K562 (cell line): ENCODE measurements at regions not wholly inside any gene's neighbourhood (a gene's known extent, or its start where the extent isn't known, plus 50 kb on each side); places are given as distances from the start of the nearest gene placed in this dataset.

Experiments used
- ATAC-seq: fragments of 200-7000 bp; cut with Tn5 transposase; 3 replicates; pipeline ENCODE4 v1.9.1; 2020; ENCODE audit warnings: moderate library complexity
- BruUV-seq: library from RNA; stranded (reverse); fragments of 400-500 nt; replicated peaks from 2 replicates; lab custom pipeline; 2021; lab: Mats Ljungman, UMichigan
- CTCF ChIA-PET: fragments of 300-600 bp; formaldehyde crosslinking; extraction: SDS; loops from one replicate; lab custom pipeline; 2021; ENCODE audit warnings: low intra/inter-chr PET ratio; lab: Yijun Ruan, JAX
- POLR2A ChIA-PET: fragments of 300-600, 350-650 bp; sonication (Branson Sonifier 250); formaldehyde crosslinking; extraction: SDS; loops from one replicate; lab custom pipeline; 2021; ENCODE audit warnings: antibody characterized with exemption, inconsistent platforms; lab: Yijun Ruan, JAX
- DNase-seq, 4 experiments: peaks; one replicate each; pipeline versions ENCODE4 v3.0.0 to v3.0.0-alpha.2; 2011 to 2018; ENCODE audit warnings: low spot score in 3 of 4, mixed read lengths in 3 of 4; ENCODE audit errors: extremely low read depth in 1 of 4
- FAIRE-seq: peaks from 2 replicates; lab custom pipeline; 2011; peaks lifted over from hg19 to GRCh38; lab: Jason Lieb, UNC
- H2AFZ ChIP-seq: 2 replicates; pipeline ENCODE4 v1.6.0; 2011; ENCODE audit warnings: low read depth, low read length, control low read depth, inconsistent platforms
- H3K27ac ChIP-seq: fragments of 200-600 bp; 3 replicates; pipeline ENCODE4 v1.8.0; 2011; ENCODE audit warnings: low read depth, mild to moderate bottlenecking, control low read depth, inconsistent platforms, low read length, moderate library complexity, mixed read lengths; ENCODE audit errors: extremely low read depth
- H3K27me3 ChIP-seq, 2 experiments: fragments of 300-600 bp in 1 of 2; 2 replicates in 1 of 2; 3 replicates in 1 of 2; pipeline versions ENCODE4 v1.6.0 to v1.8.0; 2011; ENCODE audit warnings: inconsistent platforms in 2 of 2, low read length in 2 of 2, mild to moderate bottlenecking in 1 of 2, mixed read lengths in 1 of 2, moderate library complexity in 1 of 2; ENCODE audit not compliant: control insufficient read depth in 2 of 2, insufficient read depth in 2 of 2
- H3K36me3 ChIP-seq: fragments of 300-600 bp; 3 replicates; pipeline ENCODE4 v1.8.0; 2011; ENCODE audit warnings: mild to moderate bottlenecking, low read length, inconsistent platforms; ENCODE audit not compliant: control insufficient read depth, insufficient read depth
- H3K4me1 ChIP-seq, 2 experiments: fragments of 200-600 bp in 1 of 2; replicated peaks in 1 of 2; 2 replicates in 1 of 2; 3 replicates in 1 of 2; pipeline versions ENCODE4 v1.5.1 to v1.8.0; 2011; ENCODE audit warnings: inconsistent platforms in 2 of 2, low read length in 2 of 2, mild to moderate bottlenecking in 1 of 2, mixed read lengths in 1 of 2, moderate library complexity in 1 of 2; ENCODE audit not compliant: control insufficient read depth in 2 of 2, insufficient read depth in 2 of 2
- H3K4me2 ChIP-seq: 2 replicates; pipeline ENCODE4 v1.6.1; 2011; ENCODE audit warnings: low read length, control low read depth, inconsistent platforms, mixed read lengths; ENCODE audit not compliant: insufficient read depth
- H3K4me3 ChIP-seq: fragments of 200-600 bp; sonication (generic), shearing (Covaris generic); 2 replicates; pipeline ENCODE4 v1.5.1; 2016; ENCODE audit warnings: control low read depth, inconsistent platforms
- H3K79me2 ChIP-seq: fragments of 200-600 bp; 3 replicates; pipeline ENCODE4 v1.8.0; 2011; ENCODE audit warnings: low read length, inconsistent platforms; ENCODE audit not compliant: control insufficient read depth, insufficient read depth
- H3K9ac ChIP-seq, 2 experiments: 2 replicates each; pipeline versions ENCODE4 v1.6.0 to v1.6.1; 2011; ENCODE audit warnings: low read depth in 2 of 2, low read length in 2 of 2, control low read depth in 1 of 2, inconsistent platforms in 1 of 2, mild to moderate bottlenecking in 1 of 2, mixed read lengths in 1 of 2; ENCODE audit not compliant: insufficient read depth in 1 of 2
- H3K9me1 ChIP-seq: one replicate; pipeline ENCODE4 v1.6.0; 2011; ENCODE audit warnings: inconsistent platforms, mild to moderate bottlenecking, low read length, moderate library complexity; ENCODE audit not compliant: control insufficient read depth, insufficient read depth
- H3K9me3 ChIP-seq: replicated peaks from 2 replicates; pipeline ENCODE4 v1.5.1; 2011; ENCODE audit warnings: low read depth, low read length, inconsistent platforms; ENCODE audit not compliant: control insufficient read depth, insufficient read depth
- H4K20me1 ChIP-seq: replicated peaks from 2 replicates; pipeline ENCODE4 v1.6.1; 2011; ENCODE audit warnings: low read length, inconsistent platforms, mixed read lengths; ENCODE audit not compliant: control insufficient read depth, insufficient read depth
- ARID3A ChIP-seq: IDR thresholded peaks from 2 replicates; pipeline ENCODE4 v1.6.1; 2012; ENCODE audit warnings: low read depth, low read length, improper control_type of control experiment, borderline replicate concordance
- ATF2 ChIP-seq: sonication (generic); formaldehyde crosslinking; IDR thresholded peaks from 2 replicates; pipeline ENCODE4 v1.8.1; 2022; ENCODE audit warnings: missing genetic modification reagents
- CUX1 ChIP-seq: fragments of 200-800 bp; sonication (Bioruptor generic); IDR thresholded peaks from 2 replicates; pipeline ENCODE4 v1.6.1; 2016; ENCODE audit warnings: missing genetic modification characterization, missing compliant biosample characterization
- DNMT1 ChIP-seq: fragments of 450-650 bp; IDR thresholded peaks from 2 replicates; pipeline ENCODE4 v1.6.1; 2016; ENCODE audit warnings: antibody characterized with exemption, mild to moderate bottlenecking
- ETV5 ChIP-seq: sonication (generic); formaldehyde crosslinking; IDR thresholded peaks from 2 replicates; pipeline ENCODE4 v1.4.0; 2020; ENCODE audit warnings: low read depth, mild to moderate bottlenecking, missing genetic modification reagents
- GTF2B ChIP-seq: IDR thresholded peaks from 2 replicates; pipeline ENCODE4 v1.6.1; 2011; ENCODE audit not compliant: insufficient read length; ENCODE audit errors: extremely low read depth
- IRF2 ChIP-seq: sonication (generic); formaldehyde crosslinking; IDR thresholded peaks from 2 replicates; pipeline ENCODE4 v1.8.1; 2022; ENCODE audit warnings: mild to moderate bottlenecking, missing genetic modification reagents
- KAT2B ChIP-seq: IDR thresholded peaks from one replicate; pipeline ENCODE4 v1.6.1; 2012; ENCODE audit warnings: low read depth, mild to moderate bottlenecking, control low read depth, inconsistent platforms, low read length, moderate library complexity
- NFE2 ChIP-seq: IDR thresholded peaks from 2 replicates; pipeline ENCODE4 v1.6.1; 2014; ENCODE audit warnings: antibody characterized with exemption, low read depth
- PHB2 ChIP-seq: fragments of 450-650 bp; IDR thresholded peaks from 2 replicates; pipeline ENCODE4 v1.6.1; 2017; ENCODE audit warnings: low read depth
- SNAPC5 ChIP-seq: fragments of 250-450 bp; sonication (Bioruptor Pico); IDR thresholded peaks from 2 replicates; pipeline ENCODE4 v1.8.0; 2021; ENCODE audit warnings: moderate library complexity, mild to moderate bottlenecking, inconsistent platforms
- TAL1 ChIP-seq: fragments of 450-650 bp; IDR thresholded peaks from 2 replicates; pipeline ENCODE4 v1.6.1; 2016; ENCODE audit warnings: mild to moderate bottlenecking
- TOE1 ChIP-seq, 2 experiments: fragments of 450-650 bp in 1 of 2; sonication (generic) in 1 of 2; formaldehyde crosslinking in 1 of 2; IDR thresholded peaks; 2 replicates each; pipeline versions ENCODE4 v1.7.1 to v1.8.0; 2016 to 2022; ENCODE audit warnings: borderline replicate concordance in 2 of 2, mild to moderate bottlenecking in 2 of 2, antibody characterized with exemption in 1 of 2, inconsistent platforms in 1 of 2, low read depth in 1 of 2, missing genetic modification reagents in 1 of 2, moderate library complexity in 1 of 2
- ZBTB17 ChIP-seq: fragments of 450-650 bp; formaldehyde crosslinking; IDR thresholded peaks from 2 replicates; pipeline ENCODE4 v1.4.0; 2020; ENCODE audit warnings: mild to moderate bottlenecking
- WGBS: fragments of 100-300 bp; shearing (Covaris generic); methylation state at CpG from one replicate; pipeline ENCODE4 v1.1.6; 2016; ENCODE audit warnings: low coverage, mixed read lengths; ENCODE audit not compliant: insufficient coverage; ENCODE audit errors: missing lambda C conversion rate; 5-methylcytosine and 5-hydroxymethylcytosine counted together
- in situ Hi-C: fragments of 300-500 bp; cut with MboI; formaldehyde crosslinking; loops from 4 replicates; pipeline ENCODE4 v1.15.0; 2018; ENCODE audit warnings: inconsistent platforms, mixed read lengths
- intact Hi-C: fragments of 100-400 bp; cut with micrococcal nuclease; formaldehyde crosslinking; loops from 2 replicates; pipeline ENCODE4 v1.14.2; 2022

GRCh38 chr16:17705847-17706246, 235.1 kb upstream of the XYLT1 start:
- Histone ChIP-seq H3K4me3 (no peak overlapping the region), H3K36me3 (no peaks in the 10 kb centered on the region), H3K9me1 (no peaks in the 10 kb centered on the region), H3K4me1 (no peaks in the 10 kb centered on the region), H3K27me3 (no peaks in the 10 kb centered on the region), H3K4me2 (no peak overlapping the region), H3K9me3 (no peaks in the 10 kb centered on the region), H3K9ac (no peak overlapping the region), H4K20me1 (no peaks in the 10 kb centered on the region), H3K79me2 (no peaks in the 10 kb centered on the region), H2AFZ (no peak overlapping the region), H3K27ac (no peak overlapping the region)
- in situ Hi-C loops (no loop called here), intact Hi-C loops (no loop called here)
- DNase-seq: no peak
- ChIA-PET POLR2A (interaction anchor here (0.7 kb wide), 1 partner anchor 472 kb away, joined by 3 read pairs; no protein-coding TSS in a partner anchor), CTCF (no interaction called here)
- WGBS: 3% methylated on average over 4 of the region's 4 CpGs
- no TSS peak for BruUV-seq
- FAIRE-seq: no peak
- no peak for ATAC-seq
- TF ChIP-seq SNAPC5 (CRISPR knock-in tag) (no peak), PHB2 (no peak), CUX1 (CRISPR knock-in tag) (no peak), NFE2 (no peak), ARID3A (no peak), TOE1 (IDR thresholded peaks at IDR 0.05; ENCODE audit: borderline replicate concordance) (no peak), TOE1 (CRISPR knock-in tag; IDR thresholded peaks at IDR 0.05; ENCODE audit: borderline replicate concordance, low read depth) (no peak), GTF2B (no peak), KAT2B (no peak), ATF2 (no peak), IRF2 (CRISPR knock-in tag) (no peak), DNMT1 (no peak), ETV5 (CRISPR knock-in tag) (no peak), ZBTB17 (no peak), TAL1 (no peak)
